Naive thymus-derived CD4-positive, alpha-beta T cell (primary cell): ENCODE measurements at regions not wholly inside any gene's neighbourhood (a gene's known extent, or its start where the extent isn't known, plus 50 kb on each side); places are given as distances from the start of the nearest gene placed in this dataset.
"Not testable (repeated sequence)": the region's sequence is repeated elsewhere in the genome, so short reads cannot be mapped to it uniquely, and the experiment has no call there.

Experiments
- ATAC-seq: fragments of 150-1000 bp; cut with Tn5 transposase; 2 replicates; pipeline ENCODE4 v1.10.0; 2021; ENCODE audit warnings: mild to moderate bottlenecking, moderate library complexity
- CTCF ChIA-PET: fragments of 350-600 bp; sonication (Branson Sonifier 250); formaldehyde crosslinking; loops from one replicate; lab custom pipeline; 2021; ENCODE audit warnings: antibody characterized with exemption; lab: Charles Lee
- POLR2A ChIA-PET: fragments of 350-600 bp; sonication (Branson Sonifier 250); formaldehyde crosslinking; loops from one replicate; lab custom pipeline; 2021; ENCODE audit warnings: antibody characterized with exemption, inconsistent platforms; lab: Charles Lee
- DNase-seq, 9 donors: peaks; one replicate each; pipeline versions ENCODE4 v3.0.0 to v3.0.0-alpha.2; 2020 to 2022; ENCODE audit warnings: mixed read lengths in 1 of 9
- H3K27ac ChIP-seq: one replicate; pipeline ENCODE4 v1.7.0; 2013; ENCODE audit warnings: mild to moderate bottlenecking, low read depth, low read length, moderate library complexity
- H3K27me3 ChIP-seq, 2 donors: one replicate each; pipeline ENCODE4 v1.7.0; 2013; ENCODE audit warnings: low read length in 2 of 2, mild to moderate bottlenecking in 2 of 2, moderate library complexity in 2 of 2; ENCODE audit not compliant: control insufficient read depth in 2 of 2, insufficient read depth in 2 of 2
- H3K36me3 ChIP-seq, 3 experiments: 1 replicate in 2 of 3; 2 replicates in 1 of 3; pipeline ENCODE4 v1.7.0; 2013; ENCODE audit warnings: low read length in 3 of 3, mild to moderate bottlenecking in 3 of 3, moderate library complexity in 1 of 3; ENCODE audit not compliant: insufficient read depth in 3 of 3, control insufficient read depth in 2 of 3
- H3K4me1 ChIP-seq, 2 donors: one replicate each; pipeline ENCODE4 v1.7.0; 2013; ENCODE audit warnings: low read length in 2 of 2, mild to moderate bottlenecking in 2 of 2, moderate library complexity in 1 of 2; ENCODE audit not compliant: control insufficient read depth in 2 of 2, insufficient read depth in 2 of 2
- H3K4me3 ChIP-seq: 2 replicates; pipeline ENCODE4 v1.7.0; 2013; ENCODE audit warnings: mild to moderate bottlenecking, low read length
- H3K9me3 ChIP-seq, 3 experiments: 1 replicate in 2 of 3; 2 replicates in 1 of 3; pipeline ENCODE4 v1.7.0; 2013; ENCODE audit warnings: low read length in 3 of 3; ENCODE audit not compliant: control insufficient read depth in 2 of 3
- H3K27ac Mint-ChIP-seq, 9 donors: one replicate each; pipeline ENCODE4 v1.8.0; 2020 to 2022; ENCODE audit warnings: mixed read lengths in 9 of 9, mild to moderate bottlenecking in 8 of 9, moderate library complexity in 5 of 9, inconsistent platforms in 2 of 9
- H3K27me3 Mint-ChIP-seq, 5 donors: one replicate each; pipeline ENCODE4 v1.8.0; 2021 to 2022; ENCODE audit warnings: mixed read lengths in 5 of 5, mild to moderate bottlenecking in 1 of 5
- H3K36me3 Mint-ChIP-seq, 5 donors: one replicate each; pipeline ENCODE4 v1.8.0; 2020 to 2022; ENCODE audit warnings: mixed read lengths in 5 of 5, mild to moderate bottlenecking in 3 of 5, inconsistent platforms in 1 of 5
- H3K4me1 Mint-ChIP-seq, 7 donors: one replicate each; pipeline ENCODE4 v1.8.0; 2020 to 2022; ENCODE audit warnings: mixed read lengths in 7 of 7, mild to moderate bottlenecking in 3 of 7, inconsistent platforms in 1 of 7
- H3K4me3 Mint-ChIP-seq, 10 donors: one replicate each; pipeline ENCODE4 v1.8.0; 2020 to 2022; ENCODE audit warnings: mild to moderate bottlenecking in 10 of 10, mixed read lengths in 10 of 10, moderate library complexity in 6 of 10, inconsistent platforms in 2 of 10
- H3K9me3 Mint-ChIP-seq, 11 donors: one replicate each; pipeline ENCODE4 v1.8.0; 2020 to 2022; ENCODE audit warnings: mixed read lengths in 11 of 11, mild to moderate bottlenecking in 4 of 11, inconsistent platforms in 1 of 11, moderate library complexity in 1 of 11
- intact Hi-C, 2 donors: fragments of 100-400 bp; cut with micrococcal nuclease; formaldehyde crosslinking; loops; one replicate each; pipeline ENCODE4 v1.15.1; 2023

- ChIA-PET CTCF (no interaction called here), POLR2A (no interaction called here)
- Mint-ChIP-seq H3K9me3 (peaks cover 0 to 16% (median 0%) of the 10 kb centered on the region in 11 donors), H3K4me3 (no peak overlapping the region), H3K36me3 (no peaks in the 10 kb centered on the region), H3K27me3 (no peaks in the 10 kb centered on the region), H3K4me1 (no peaks in the 10 kb centered on the region), H3K27ac (no peak overlapping the region)
- Histone ChIP-seq H3K9me3 (no peaks in the 10 kb centered on the region), H3K36me3 (no peaks in the 10 kb centered on the region), H3K4me1 (no peaks in the 10 kb centered on the region), H3K4me3 (no peak overlapping the region), H3K27ac (no peak overlapping the region), H3K27me3 (no peaks in the 10 kb centered on the region)
- intact Hi-C loops: no loop called here
- no peak for DNase-seq
- ATAC-seq: no peak
These were observed 1543.5 kb downstream of the GRIK2 start for GRCh38 chr6:102936959-102937358.

GRCh38 chr6:102928109-102928508 is 1534.6 kb downstream of the GRIK2 start:
- H3K4me3 ChIP-seq: no peak overlapping the region
- Mint-ChIP-seq H3K27me3 (no peaks in the 10 kb centered on the region), H3K4me1 (no peaks in the 10 kb centered on the region), H3K9me3 (peaks cover 0 to 8% (median 0%) of the 10 kb centered on the region in 11 donors), H3K36me3 (no peaks in the 10 kb centered on the region), H3K27ac (no peak overlapping the region), H3K4me3 (no peak overlapping the region)
- intact Hi-C loops: no loop called here
- ChIA-PET CTCF (no interaction called here), POLR2A (no interaction called here)
- no peaks in the 10 kb centered on the region for H3K36me3 ChIP-seq
- DNase-seq (no peak), ATAC-seq (no peak)
- H3K4me1 ChIP-seq: no peaks in the 10 kb centered on the region
- no peak overlapping the region for H3K27ac ChIP-seq
- H3K9me3 ChIP-seq: no peaks in the 10 kb centered on the region
- no peaks in the 10 kb centered on the region for H3K27me3 ChIP-seq

GRCh38 chr6:102918161-102918560 is 1524.7 kb downstream of the GRIK2 start:
- Mint-ChIP-seq H3K27ac (no peak overlapping the region), H3K27me3 (no peaks in the 10 kb centered on the region), H3K36me3 (no peaks in the 10 kb centered on the region), H3K4me3 (no peak overlapping the region), H3K4me1 (no peaks in the 10 kb centered on the region), H3K9me3 (peaks cover 0 to 17% (median 5%) of the 10 kb centered on the region in 11 donors)
- Histone ChIP-seq H3K9me3 (no peaks in the 10 kb centered on the region), H3K27ac (no peak overlapping the region), H3K27me3 (no peaks in the 10 kb centered on the region), H3K4me1 (no peaks in the 10 kb centered on the region), H3K36me3 (no peaks in the 10 kb centered on the region), H3K4me3 (no peak overlapping the region)
- intact Hi-C loops: no loop called here
- ChIA-PET POLR2A (no interaction called here), CTCF (no interaction called here)
- DNase-seq: no peak
- ATAC-seq: no peak

- Mint-ChIP-seq H3K27ac (no peak overlapping the region), H3K4me1 (no peaks in the 10 kb centered on the region), H3K4me3 (no peak overlapping the region), H3K36me3 (no peaks in the 10 kb centered on the region), H3K9me3 (peaks cover 0 to 9% (median 5%) of the 10 kb centered on the region in 11 donors), H3K27me3 (no peaks in the 10 kb centered on the region)
- intact Hi-C loops: no loop called here
- no peak for ATAC-seq
- POLR2A ChIA-PET: no interaction called here
- no peak for DNase-seq
- Histone ChIP-seq H3K4me3 (no peak overlapping the region), H3K9me3 (no peaks in the 10 kb centered on the region), H3K36me3 (no peaks in the 10 kb centered on the region), H3K27ac (no peak overlapping the region), H3K4me1 (no peaks in the 10 kb centered on the region), H3K27me3 (no peaks in the 10 kb centered on the region)
- CTCF ChIA-PET: no interaction called here
These were observed 1518.1 kb downstream of the GRIK2 start for GRCh38 chr6:102911571-102911970.

- H3K27me3 ChIP-seq, H3K36me3 ChIP-seq, POLR2A ChIA-PET, H3K9me3 ChIP-seq, DNase-seq, H3K4me1 Mint-ChIP-seq, H3K4me1 ChIP-seq, ATAC-seq, H3K4me3 ChIP-seq, H3K4me3 Mint-ChIP-seq, intact Hi-C loops, CTCF ChIA-PET, H3K36me3 Mint-ChIP-seq, H3K27me3 Mint-ChIP-seq, H3K27ac ChIP-seq, H3K27ac Mint-ChIP-seq: not testable (repeated sequence)
- peaks cover 0 to 10% (median 6%) of the 10 kb centered on the region in 11 donors for H3K9me3 Mint-ChIP-seq
These were observed 1517.2 kb downstream of the GRIK2 start for GRCh38 chr6:102910701-102911139.

- ATAC-seq (no peak), DNase-seq (no peak)
- H3K36me3 Mint-ChIP-seq: no peaks in the 10 kb centered on the region
- no peaks in the 10 kb centered on the region for H3K27me3 ChIP-seq
- POLR2A ChIA-PET: no interaction called here
- no peaks in the 10 kb centered on the region for H3K4me1 Mint-ChIP-seq
- no peak overlapping the region for H3K4me3 Mint-ChIP-seq
- no peaks in the 10 kb centered on the region for H3K27me3 Mint-ChIP-seq
- H3K4me1 ChIP-seq: no peaks in the 10 kb centered on the region
- CTCF ChIA-PET: no interaction called here
- no peak overlapping the region for H3K4me3 ChIP-seq
- intact Hi-C loops: no loop called here
- H3K27ac Mint-ChIP-seq: no peak overlapping the region
- no peaks in the 10 kb centered on the region for H3K36me3 ChIP-seq
- H3K27ac ChIP-seq: no peak overlapping the region
- H3K9me3 Mint-ChIP-seq: peaks cover 0 to 10% (median 7%) of the 10 kb centered on the region in 11 donors
- H3K9me3 ChIP-seq: no peaks in the 10 kb centered on the region
These were observed 1513.7 kb downstream of the GRIK2 start for GRCh38 chr6:102907181-102907580.

GRCh38 chr6:102902471-102902870 is 1509.0 kb downstream of the GRIK2 start:
- ChIA-PET POLR2A (no interaction called here), CTCF (no interaction called here)
- H3K27ac ChIP-seq: no peak overlapping the region
- no peak overlapping the region for H3K4me3 ChIP-seq
- no peaks in the 10 kb centered on the region for H3K9me3 ChIP-seq
- ATAC-seq (no peak), DNase-seq (no peak)
- Mint-ChIP-seq H3K36me3 (no peaks in the 10 kb centered on the region), H3K4me1 (no peaks in the 10 kb centered on the region), H3K9me3 (peaks cover 0 to 16% (median 8%) of the 10 kb centered on the region in 11 donors), H3K4me3 (no peak overlapping the region), H3K27ac (no peak overlapping the region), H3K27me3 (no peaks in the 10 kb centered on the region)
- no peaks in the 10 kb centered on the region for H3K27me3 ChIP-seq
- intact Hi-C loops: no loop called here
- no peaks in the 10 kb centered on the region for H3K36me3 ChIP-seq
- no peaks in the 10 kb centered on the region for H3K4me1 ChIP-seq
